ENCODE measurements at regions not wholly inside any gene's neighbourhood (a gene's known extent, or its start where the extent isn't known, plus 50 kb on each side); places are given as distances from the start of the nearest gene placed in this dataset.

- no peak for TF ChIP-seq CTCF (IDR thresholded peaks at IDR 0.05)
These were observed 179.8 kb upstream of the REG3G start for GRCh38 chr2:78845664-78846185.

GRCh38 chr2:78861546-78861945, 164.0 kb upstream of the REG3G start:
- TF ChIP-seq CTCF (IDR thresholded peaks at IDR 0.05) = peak; percentile 56

- TF ChIP-seq CTCF (IDR thresholded peaks at IDR 0.05) = no peak
These were observed 161.3 kb upstream of the REG3G start for GRCh38 chr2:78864205-78864604.

- TF ChIP-seq CTCF (IDR thresholded peaks at IDR 0.05) = no peak
These were observed 159.8 kb upstream of the REG3G start for GRCh38 chr2:78865667-78866066.

GRCh38 chr2:78870343-78870967, 155.0 kb upstream of the REG3G start:
- no peak for TF ChIP-seq CTCF (IDR thresholded peaks at IDR 0.05)

GRCh38 chr2:78873526-78873925, 152.0 kb upstream of the REG3G start:
- TF ChIP-seq CTCF (IDR thresholded peaks at IDR 0.05) = no peak

- no peak for TF ChIP-seq CTCF (IDR thresholded peaks at IDR 0.05)
These were observed 149.2 kb upstream of the REG3G start for GRCh38 chr2:78876316-78876688.

GRCh38 chr2:78887446-78887845, 138.1 kb upstream of the REG3G start:
- no peak for TF ChIP-seq CTCF (IDR thresholded peaks at IDR 0.05)

All from LNCAP (cell line).